ENCODE measurements at regions not wholly inside any gene's neighbourhood (a gene's known extent, or its start where the extent isn't known, plus 50 kb on each side); places are given as distances from the start of the nearest gene placed in this dataset.
"Not testable (repeated sequence)": the region's sequence is repeated elsewhere in the genome, so short reads cannot be mapped to it uniquely, and the experiment has no call there.

DNA sequence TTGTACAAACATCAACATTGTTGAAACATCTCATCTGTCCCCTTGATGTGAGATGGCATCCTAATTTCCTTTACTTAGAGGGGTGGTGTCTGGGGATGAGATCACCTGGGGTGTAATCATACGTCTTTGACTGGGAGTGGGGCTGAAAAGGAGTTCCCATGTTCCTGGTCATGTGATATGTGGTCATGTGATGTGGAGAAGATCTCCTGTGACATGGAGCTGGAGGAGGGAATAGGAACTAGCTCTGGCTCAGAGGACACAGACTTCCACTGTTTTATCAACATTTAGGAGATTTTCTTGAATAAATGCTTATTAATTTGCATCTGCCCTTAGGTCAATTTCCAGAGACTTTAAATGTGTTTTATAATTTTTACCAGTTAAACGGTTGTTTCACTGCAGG lies 868.6 kb upstream of the TPTE start:
- H3K36me3 ChIP-seq; H3K27ac ChIP-seq; H3K27me3 ChIP-seq; H3K4me3 ChIP-seq; DNase-seq; H3K4me1 ChIP-seq; intact Hi-C loops (cut with DNase I; ENCODE audit: low total_unique reads): not testable (repeated sequence)
- peaks cover 3 to 57% (median 27%) of the 10 kb centered on the region in 4 donors for H3K9me3 ChIP-seq
- 32 to 51% (median 36%) methylated on average over 2 of the region's 2 CpGs for WGBS, 5 donors

DNA sequence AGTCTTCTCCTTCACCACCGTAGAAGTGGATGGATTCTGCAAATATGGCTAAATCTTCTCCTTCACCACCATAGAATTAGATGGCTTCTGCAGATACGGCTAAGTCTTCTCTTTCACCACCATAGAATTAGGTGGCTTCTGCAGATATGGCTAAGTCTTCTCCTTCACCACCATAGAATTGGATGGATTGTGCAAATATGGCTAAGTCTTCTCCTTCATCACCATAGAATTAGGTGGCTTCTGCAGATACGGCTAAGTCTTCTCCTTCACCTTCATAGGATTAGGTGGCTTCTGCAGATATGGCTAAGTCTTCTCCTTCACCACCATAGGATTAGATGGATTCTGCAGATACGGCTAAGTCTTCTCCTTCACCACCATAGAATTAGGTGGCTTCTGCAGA lies 866.2 kb upstream of the TPTE start:
- WGBS, 5 donors = 76 to 91% (median 86%) methylated on average over 4 of the region's 4 CpGs
- H3K36me3 ChIP-seq; DNase-seq; H3K4me3 ChIP-seq; intact Hi-C loops (cut with DNase I; ENCODE audit: low total_unique reads); H3K27ac ChIP-seq; H3K27me3 ChIP-seq; H3K4me1 ChIP-seq: not testable (repeated sequence)
- H3K9me3 ChIP-seq = peaks cover 3 to 40% (median 23%) of the 10 kb centered on the region in 4 donors

DNA sequence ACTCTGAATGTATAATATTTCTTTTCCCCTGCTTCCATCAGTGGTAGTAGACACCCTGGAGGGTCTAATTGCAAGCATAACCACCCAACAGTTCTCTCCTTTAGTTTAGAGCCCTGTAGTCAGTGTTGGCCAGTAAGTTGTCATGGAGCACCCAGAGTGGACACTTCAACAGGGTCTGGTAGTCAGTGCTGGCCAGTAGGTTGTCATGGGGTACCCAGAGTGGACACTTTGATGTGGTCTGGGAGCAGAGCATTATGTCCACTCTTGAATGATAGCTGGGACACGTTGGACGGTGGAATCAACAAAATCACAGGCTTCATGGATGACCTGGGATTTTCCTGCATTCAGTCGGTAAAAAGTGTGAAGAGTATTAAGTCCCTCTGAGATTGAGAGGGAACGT lies 864.9 kb upstream of the TPTE start:
- H3K27me3 ChIP-seq; intact Hi-C loops (cut with DNase I; ENCODE audit: low total_unique reads); H3K4me3 ChIP-seq; DNase-seq; H3K4me1 ChIP-seq; H3K27ac ChIP-seq; H3K36me3 ChIP-seq: not testable (repeated sequence)
- WGBS, 5 donors = 71 to 79% (median 76%) methylated on average over 4 of the region's 4 CpGs
- H3K9me3 ChIP-seq = peaks cover 3 to 40% (median 23%) of the 10 kb centered on the region in 4 donors

DNA sequence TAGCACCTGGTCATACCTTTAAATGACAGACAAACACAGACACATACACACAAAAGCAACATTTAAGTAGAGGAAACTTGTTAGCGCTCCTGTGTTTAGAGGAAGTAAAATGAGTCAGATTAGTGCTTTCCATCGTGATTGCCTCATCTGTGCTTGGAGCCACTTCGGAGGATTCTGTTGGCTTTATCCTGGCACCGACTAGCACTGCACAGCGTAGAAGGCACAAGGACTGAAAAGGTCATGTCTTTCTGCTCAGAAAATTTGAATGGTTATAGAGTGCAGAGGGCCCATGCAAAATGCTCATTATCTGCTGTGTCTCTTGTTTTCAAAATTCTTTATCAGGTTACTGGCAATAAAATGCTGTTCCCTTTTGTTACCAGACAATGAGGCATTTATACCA lies 863.6 kb upstream of the TPTE start:
- 59 to 66% (median 60%) methylated on average over 5 of the region's 5 CpGs for WGBS, 5 donors
- H3K27ac ChIP-seq; H3K27me3 ChIP-seq; DNase-seq; H3K4me1 ChIP-seq; H3K36me3 ChIP-seq; intact Hi-C loops (cut with DNase I; ENCODE audit: low total_unique reads); H3K4me3 ChIP-seq: not testable (repeated sequence)
- H3K9me3 ChIP-seq = peaks cover 3 to 38% (median 22%) of the 10 kb centered on the region in 4 donors

DNA sequence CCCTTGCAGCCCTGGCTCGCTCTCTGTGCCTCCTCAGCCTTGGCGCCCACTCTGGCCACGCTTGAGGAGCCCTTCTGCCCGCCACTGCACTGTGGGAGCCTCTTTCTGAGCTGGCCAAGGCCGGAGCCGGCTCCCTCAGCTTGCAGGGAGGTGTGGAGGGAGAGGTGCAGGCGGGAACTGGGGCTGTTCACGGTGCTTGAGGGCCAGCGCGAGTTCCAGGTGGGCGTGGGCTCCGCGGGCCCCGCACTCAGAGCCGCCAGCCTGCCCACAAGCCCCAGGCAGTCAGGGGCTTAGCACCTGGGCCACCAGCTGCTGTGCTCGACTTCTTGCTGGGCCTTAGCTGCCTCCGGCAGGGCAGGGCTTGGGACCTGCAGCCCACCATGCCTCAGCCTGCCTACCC lies 861.5 kb upstream of the TPTE start:
- WGBS, 5 donors = 72 to 73% methylated on average over 7 to 10 of the region's 17 CpGs; no CpG with 5 or more reads in 3 of the 5 donors
- H3K4me1 ChIP-seq; H3K4me3 ChIP-seq; H3K36me3 ChIP-seq; H3K27ac ChIP-seq; intact Hi-C loops (cut with DNase I; ENCODE audit: low total_unique reads); H3K27me3 ChIP-seq; DNase-seq: not testable (repeated sequence)
- H3K9me3 ChIP-seq = peaks cover 3 to 23% (median 18%) of the 10 kb centered on the region in 4 donors

DNA sequence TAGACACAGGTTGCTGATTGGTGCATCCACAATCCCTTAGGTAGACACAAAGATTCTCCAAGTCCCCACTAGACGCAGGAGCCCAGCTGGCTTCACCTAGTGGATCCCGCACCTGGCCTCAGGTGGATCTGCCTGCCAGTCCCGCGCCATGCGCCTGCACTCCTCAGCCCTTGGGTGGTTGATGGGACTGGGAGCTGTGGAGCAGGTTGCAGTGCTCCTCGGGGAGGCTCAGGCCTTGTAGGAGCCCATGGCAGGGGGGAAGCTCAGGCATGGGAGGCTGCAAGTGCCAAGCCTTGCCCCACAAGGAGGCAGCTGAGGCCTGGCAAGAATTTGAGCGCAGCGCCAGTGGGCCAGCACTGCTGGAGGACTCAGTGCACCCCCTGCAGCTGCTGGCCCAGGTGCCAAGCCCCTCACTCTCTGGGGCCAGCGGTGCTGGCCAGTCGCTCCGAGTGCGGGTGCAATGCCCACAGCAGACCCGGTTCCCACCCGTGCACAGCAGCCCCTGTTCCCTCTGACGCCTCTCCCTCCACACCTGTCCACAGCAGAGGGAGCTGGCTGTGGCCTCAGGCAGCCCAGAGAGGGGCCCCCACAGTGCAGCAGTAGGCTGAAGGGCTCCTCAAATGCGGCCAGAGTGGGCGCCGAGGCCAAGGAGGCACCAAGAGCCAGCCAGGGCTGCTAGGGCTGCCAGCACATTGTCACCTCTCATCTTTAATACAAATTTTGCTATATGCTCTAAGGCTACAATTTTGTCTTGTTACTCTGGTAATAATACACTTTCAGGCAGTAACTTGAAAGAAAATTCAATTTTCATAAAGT lies 857.3 kb upstream of the TPTE start:
- H3K4me3 ChIP-seq; H3K4me1 ChIP-seq; H3K9me3 ChIP-seq; H3K27ac ChIP-seq; DNase-seq; H3K27me3 ChIP-seq; intact Hi-C loops (cut with DNase I; ENCODE audit: low total_unique reads); H3K36me3 ChIP-seq: not testable (repeated sequence)
- WGBS, 5 donors = 20 to 95% (median 85%) methylated on average over 1 to 13 of the region's 18 CpGs; no CpG with 5 or more reads in 1 of the 5 donors

DNA sequence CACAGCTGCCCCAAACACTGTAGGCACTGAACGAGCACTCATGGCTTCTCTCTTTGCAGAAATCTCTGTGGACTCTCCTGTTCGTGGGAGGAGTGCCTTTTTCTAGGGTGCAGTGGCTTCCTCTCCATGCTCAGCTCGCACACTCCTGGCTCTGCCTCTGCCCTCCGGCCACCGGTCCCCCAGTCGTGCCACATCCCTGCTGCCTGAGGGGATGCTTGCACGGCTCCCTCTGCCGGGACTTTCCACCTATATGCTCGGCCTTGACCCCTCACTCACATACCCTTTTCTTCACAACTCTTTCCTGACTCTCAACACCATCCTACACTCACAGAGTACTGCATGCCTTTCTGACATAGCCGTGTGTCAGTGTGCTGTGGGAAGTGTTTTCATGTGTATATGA lies 845.6 kb upstream of the TPTE start:
- H3K9me3 ChIP-seq; H3K4me1 ChIP-seq; H3K36me3 ChIP-seq; H3K27me3 ChIP-seq; intact Hi-C loops (cut with DNase I; ENCODE audit: low total_unique reads); H3K27ac ChIP-seq; DNase-seq; H3K4me3 ChIP-seq: not testable (repeated sequence)
- 77 to 90% (median 88%) methylated on average over 7 to 8 of the region's 10 CpGs for WGBS, 5 donors

DNA sequence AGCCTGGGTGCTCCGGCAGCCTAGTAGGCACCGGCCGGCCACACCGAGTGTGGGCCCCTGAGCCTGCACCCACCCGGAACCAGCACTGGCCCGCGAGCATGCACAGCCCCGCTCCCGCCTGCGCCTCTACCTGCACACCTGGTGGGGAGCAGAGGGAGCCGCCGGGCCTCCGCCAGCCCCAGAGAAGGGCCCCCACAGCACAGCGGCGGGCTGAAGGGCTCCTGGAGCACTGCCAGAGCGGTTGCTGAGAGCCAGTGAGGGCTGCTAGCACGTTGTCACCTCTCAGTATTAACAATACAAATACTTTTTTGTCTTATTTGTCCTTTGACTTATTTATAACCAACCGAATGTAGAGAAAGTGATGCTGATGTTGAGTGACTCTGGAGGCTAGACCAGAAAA lies 842.4 kb upstream of the TPTE start:
- H3K9me3 ChIP-seq; H3K4me1 ChIP-seq; H3K27me3 ChIP-seq; H3K27ac ChIP-seq; H3K36me3 ChIP-seq; DNase-seq; intact Hi-C loops (cut with DNase I; ENCODE audit: low total_unique reads); H3K4me3 ChIP-seq: not testable (repeated sequence)
- 28 to 74% (median 58%) methylated on average over 4 to 7 of the region's 18 CpGs; no CpG with 5 or more reads in 2 of the 5 donors for WGBS, 5 donors

DNA sequence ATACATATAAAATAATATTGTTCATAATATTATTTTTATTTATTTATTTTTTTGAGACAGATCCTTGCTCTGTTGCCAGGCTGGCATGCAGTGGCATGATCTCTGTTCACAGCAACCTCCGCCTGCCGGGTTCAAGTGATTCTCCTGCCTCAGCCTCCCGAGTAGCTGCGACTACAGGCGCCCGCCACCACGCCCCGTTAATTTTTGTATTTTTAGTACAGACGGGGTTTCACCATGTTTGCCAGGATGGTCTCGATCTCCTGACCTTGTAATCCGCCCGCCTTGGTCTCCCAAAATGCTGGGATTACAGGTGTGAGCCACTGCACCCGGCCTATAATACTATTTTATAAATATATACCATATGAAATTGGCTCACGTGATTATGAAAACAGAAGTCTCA lies 832.4 kb upstream of the TPTE start:
- H3K4me3 ChIP-seq; DNase-seq; intact Hi-C loops (cut with DNase I; ENCODE audit: low total_unique reads); H3K27me3 ChIP-seq; H3K36me3 ChIP-seq; H3K27ac ChIP-seq; H3K4me1 ChIP-seq; H3K9me3 ChIP-seq: not testable (repeated sequence)
- WGBS, 5 donors = 69 to 92% (median 76%) methylated on average over 6 to 9 of the region's 14 CpGs; no CpG with 5 or more reads in 1 of the 5 donors

DNA sequence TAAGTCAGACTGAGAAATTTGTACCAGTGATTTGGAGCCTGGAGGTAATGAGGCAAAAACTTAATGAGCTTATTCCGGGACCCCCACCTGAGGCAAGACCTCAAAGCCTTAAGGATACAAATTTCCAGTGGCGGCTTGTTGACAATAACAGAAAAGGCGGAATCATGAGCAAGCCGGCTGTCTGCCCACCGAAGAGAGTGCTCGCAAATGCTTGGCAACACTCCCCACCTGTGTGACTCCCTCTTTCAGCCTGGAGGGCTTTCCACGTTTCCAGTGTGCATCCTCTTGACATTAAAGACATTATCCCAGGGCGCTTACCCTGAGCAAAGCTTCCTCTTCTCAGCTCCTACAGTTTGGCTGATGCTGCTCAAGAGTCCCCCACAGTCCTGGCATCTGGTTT lies 830.4 kb upstream of the TPTE start:
- not testable (repeated sequence) for DNase-seq

DNA sequence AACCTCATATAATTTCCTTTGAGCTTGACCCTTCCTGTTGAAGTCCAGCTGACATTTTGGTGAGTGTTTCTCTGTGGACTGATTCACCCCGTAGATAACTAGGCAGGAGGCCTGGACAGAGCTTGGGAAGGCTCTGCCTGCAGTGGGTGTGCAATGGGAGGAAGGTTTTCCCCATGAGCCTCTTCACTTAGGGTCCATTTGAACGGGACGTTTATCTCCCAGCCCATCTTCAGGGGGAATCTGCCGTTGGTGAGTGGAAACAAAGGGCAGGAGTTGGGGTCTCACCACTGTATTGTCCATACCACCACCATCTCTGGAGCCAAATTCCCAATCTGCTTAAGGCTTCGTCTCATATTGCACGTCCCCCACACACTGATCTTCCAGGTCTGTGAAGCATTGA lies 825.6 kb upstream of the TPTE start:
- H3K36me3 ChIP-seq; H3K4me1 ChIP-seq; H3K27ac ChIP-seq; intact Hi-C loops (cut with DNase I; ENCODE audit: low total_unique reads); DNase-seq; H3K9me3 ChIP-seq; H3K4me3 ChIP-seq; H3K27me3 ChIP-seq: not testable (repeated sequence)
- WGBS, 5 donors = 50 to 74% (median 57%) methylated on average over 6 of the region's 6 CpGs

More for the DNA sequence above, 830.4 kb upstream of the TPTE start:
- H3K4me3 ChIP-seq; H3K9me3 ChIP-seq; H3K4me1 ChIP-seq; H3K36me3 ChIP-seq; H3K27me3 ChIP-seq; intact Hi-C loops (cut with DNase I; ENCODE audit: low total_unique reads); H3K27ac ChIP-seq: not testable (repeated sequence)
- 65 to 84% (median 77%) methylated on average over 4 to 7 of the region's 8 CpGs for WGBS, 5 donors

DNA sequence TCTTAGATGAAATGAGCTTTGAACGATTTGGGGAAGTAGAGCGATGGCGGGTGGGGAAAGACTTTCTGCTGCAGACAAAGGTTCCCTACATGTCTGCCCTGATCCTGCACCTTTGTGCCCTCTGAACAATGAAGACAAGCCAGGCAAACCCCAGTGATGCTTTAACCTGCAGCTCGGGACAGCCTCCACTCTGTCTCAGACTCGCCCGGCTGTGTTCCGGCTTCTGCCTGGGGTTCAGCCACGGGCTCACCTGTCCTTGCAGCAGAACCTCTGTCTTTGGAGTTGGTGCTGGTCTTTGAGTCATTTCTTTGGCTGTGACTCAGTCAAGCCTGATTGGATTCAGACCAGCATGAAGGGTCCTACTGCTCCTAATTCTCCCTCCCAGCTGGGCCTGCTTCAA lies 823.6 kb upstream of the TPTE start:
- intact Hi-C loops (cut with DNase I; ENCODE audit: low total_unique reads); H3K27me3 ChIP-seq; DNase-seq: not testable (repeated sequence)

More for the DNA sequence above, 823.6 kb upstream of the TPTE start:
- H3K4me1 ChIP-seq, H3K27ac ChIP-seq, H3K9me3 ChIP-seq, H3K4me3 ChIP-seq, H3K36me3 ChIP-seq: not testable (repeated sequence)
- WGBS, 5 donors = 87 to 90% (median 87%) methylated on average over 3 of the region's 8 CpGs; no CpG with 5 or more reads in 2 of the 5 donors

Measured in stomach (tissue), 8 donors.